GM12873 (cell line): ENCODE measurements at regions not wholly inside any gene's neighbourhood (a gene's known extent, or its start where the extent isn't known, plus 50 kb on each side); places are given as distances from the start of the nearest gene placed in this dataset.

ENCODE experiments used
- CTCF ChIP-seq: IDR thresholded peaks from 2 replicates; pipeline ENCODE4 v1.5.1; 2012; ENCODE audit warnings: low read depth, mild to moderate bottlenecking, moderate library complexity, low read length, control low read depth; ENCODE audit not compliant: insufficient read depth; ENCODE audit errors: missing control alignments

DNA sequence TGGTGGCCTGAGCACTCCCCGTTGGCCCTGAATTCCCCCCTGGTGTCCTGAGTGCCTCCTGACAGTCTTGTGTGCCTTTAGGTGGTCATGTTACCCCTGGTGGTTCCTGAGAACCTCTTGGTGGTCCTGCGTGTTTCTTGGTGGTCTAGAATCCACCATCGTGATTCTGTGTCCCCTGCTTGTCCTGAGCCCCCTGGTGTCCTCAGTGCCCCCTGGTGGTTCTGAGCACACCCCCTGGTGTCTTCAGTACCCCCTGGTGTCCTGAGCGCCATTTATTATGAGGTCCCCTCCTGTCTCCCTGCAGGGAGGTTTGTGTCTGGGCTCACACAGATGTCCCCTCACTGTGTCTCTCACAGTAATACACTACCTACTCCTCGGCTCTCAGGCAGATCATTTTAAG, 61.3 kb upstream of the MAL start:
- TF ChIP-seq CTCF: no peak

GRCh38 chr2:94966689-94967088, 58.8 kb upstream of the MAL start:
- no peak for TF ChIP-seq CTCF

DNA sequence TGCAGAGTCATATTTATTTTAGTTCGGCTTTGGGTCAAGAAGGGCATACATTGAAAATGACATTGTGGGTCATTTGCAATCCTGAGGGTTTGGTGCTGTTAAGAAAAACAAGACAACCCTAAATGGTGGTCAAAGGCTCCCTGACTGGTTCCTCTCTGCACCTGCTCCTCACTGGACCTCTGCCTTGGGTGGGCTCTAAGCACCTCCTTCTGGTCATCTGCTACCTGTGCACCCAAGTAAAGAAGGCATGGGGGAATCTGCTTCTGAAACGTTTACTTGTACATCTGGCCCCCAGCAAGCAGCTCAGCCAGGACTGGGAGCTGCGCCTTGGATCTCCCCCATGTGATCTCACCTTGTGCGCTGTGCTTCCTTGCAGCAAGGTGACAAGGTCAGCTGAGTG, 55.2 kb upstream of the MAL start:
- no peak for TF ChIP-seq CTCF
